GM23338 (cell line): ENCODE measurements at regions not wholly inside any gene's neighbourhood (a gene's known extent, or its start where the extent isn't known, plus 50 kb on each side); places are given as distances from the start of the nearest gene placed in this dataset.

Experiments
- ATAC-seq: fragments of 200-7000 bp; cut with Tn5 transposase; 3 replicates; pipeline ENCODE4 v1.9.1; 2020
- DNase-seq: peaks from one replicate; pipeline ENCODE4 v3.0.0-alpha.2; 2015; ENCODE audit warnings: low spot score
- H2AFZ ChIP-seq: fragments of 200-600 bp; sonication (generic); 2 replicates; pipeline ENCODE4 v1.8.0; 2016; ENCODE audit warnings: antibody characterized with exemption, mild to moderate bottlenecking, moderate library complexity
- H3F3A ChIP-seq: fragments of 200-600 bp; sonication (generic); replicated peaks from 2 replicates; pipeline ENCODE4 v1.8.0; 2017; ENCODE audit warnings: antibody characterized with exemption, mixed run types, low read depth
- H3K27ac ChIP-seq: fragments of 200-600 bp; sonication (generic); 2 replicates; pipeline ENCODE4 v1.6.1; 2016; ENCODE audit warnings: low read depth
- H3K27me3 ChIP-seq: fragments of 200-600 bp; sonication (generic); 2 replicates; pipeline ENCODE4 v1.8.0; 2016; ENCODE audit warnings: mild to moderate bottlenecking, mixed run types, moderate library complexity; ENCODE audit not compliant: insufficient read depth
- H3K36me3 ChIP-seq: fragments of 200-600 bp; sonication (generic); 2 replicates; pipeline ENCODE4 v1.8.0; 2016; ENCODE audit warnings: mild to moderate bottlenecking; ENCODE audit not compliant: insufficient read depth
- H3K4me1 ChIP-seq: fragments of 200-600 bp; sonication (generic); 2 replicates; pipeline ENCODE4 v1.8.0; 2016; ENCODE audit warnings: mild to moderate bottlenecking, moderate library complexity; ENCODE audit not compliant: insufficient read depth
- H3K4me2 ChIP-seq: fragments of 200-600 bp; sonication (generic); 2 replicates; pipeline ENCODE4 v1.7.1; 2017; ENCODE audit warnings: mixed run types
- H3K4me3 ChIP-seq: fragments of 200-600 bp; sonication (generic); 2 replicates; pipeline ENCODE4 v1.6.1; 2016; ENCODE audit warnings: mixed run types
- H3K79me2 ChIP-seq: fragments of 200-600 bp; sonication (generic); replicated peaks from 2 replicates; pipeline ENCODE4 v1.8.0; 2017; ENCODE audit warnings: mild to moderate bottlenecking; ENCODE audit not compliant: insufficient read depth
- H3K9me2 ChIP-seq: fragments of 200-600 bp; sonication (generic); 2 replicates; pipeline ENCODE4 v1.8.0; 2017; ENCODE audit not compliant: insufficient read depth
- H4K20me1 ChIP-seq: fragments of 200-600 bp; sonication (generic); replicated peaks from 2 replicates; pipeline ENCODE4 v1.8.0; 2017; ENCODE audit warnings: mild to moderate bottlenecking; ENCODE audit not compliant: insufficient read depth
- H3K27ac Mint-ChIP-seq: 2 replicates; pipeline ENCODE4 v1.8.0; 2020; ENCODE audit warnings: inconsistent platforms, mild to moderate bottlenecking, moderate library complexity, mixed read lengths
- H3K27me3 Mint-ChIP-seq: 3 replicates; pipeline ENCODE4 v1.8.0; 2022; ENCODE audit warnings: low read depth, mild to moderate bottlenecking, moderate library complexity, mixed read lengths, inconsistent platforms; ENCODE audit not compliant: insufficient read depth, poor library complexity
- H3K36me3 Mint-ChIP-seq: 3 replicates; pipeline ENCODE4 v1.8.0; 2021; ENCODE audit warnings: low read depth, mild to moderate bottlenecking, inconsistent platforms, moderate library complexity, mixed read lengths
- H3K4me1 Mint-ChIP-seq: 3 replicates; pipeline ENCODE4 v1.8.0; 2020; ENCODE audit warnings: mild to moderate bottlenecking, inconsistent platforms, mixed read lengths
- H3K4me3 Mint-ChIP-seq: 3 replicates; pipeline ENCODE4 v1.8.0; 2021; ENCODE audit warnings: moderate library complexity, mild to moderate bottlenecking, inconsistent platforms, mixed read lengths
- H3K9me3 Mint-ChIP-seq: 3 replicates; pipeline ENCODE4 v1.8.0; 2020; ENCODE audit warnings: moderate library complexity, mild to moderate bottlenecking, inconsistent platforms, mixed read lengths
- CTCF ChIP-seq, 2 experiments: fragments of 200-600 bp in 1 of 2; sonication (generic) in 1 of 2; conservative IDR thresholded peaks; 2 replicates each; pipeline versions ENCODE4 v1.5.1 to v1.6.1; 2016 to 2017; ENCODE audit warnings: antibody characterized with exemption in 2 of 2, low read depth in 2 of 2, mild to moderate bottlenecking in 2 of 2, moderate library complexity in 1 of 2
- ETS1 ChIP-seq: IDR thresholded peaks from 2 replicates; pipeline ENCODE4 v1.6.1; 2016; ENCODE audit warnings: antibody characterized with exemption
- EZH2 ChIP-seq: fragments of 200-600 bp; sonication (generic); IDR thresholded peaks from one replicate; pipeline ENCODE4 v1.8.0; 2017; ENCODE audit warnings: antibody characterized with exemption, mild to moderate bottlenecking, low read depth; ENCODE audit not compliant: unreplicated experiment
- NANOG ChIP-seq: IDR thresholded peaks from 2 replicates; pipeline ENCODE4 v1.6.1; 2016; ENCODE audit warnings: antibody characterized with exemption, borderline replicate concordance
- REST ChIP-seq: IDR thresholded peaks from one replicate; pipeline ENCODE4 v1.6.1; 2018; ENCODE audit warnings: antibody characterized with exemption; ENCODE audit not compliant: unreplicated experiment
- STAT1 ChIP-seq: IDR thresholded peaks from one replicate; pipeline ENCODE4 v1.6.1; 2016; ENCODE audit warnings: antibody characterized with exemption; ENCODE audit not compliant: unreplicated experiment
- ZNF114 ChIP-seq: fragments of 250-450 bp; sonication (Bioruptor Pico); IDR thresholded peaks from 2 replicates; pipeline ENCODE4 v1.5.0; 2020; ENCODE audit warnings: mild to moderate bottlenecking, moderate library complexity
- ZNF331 ChIP-seq: fragments of 250-450 bp; sonication (Bioruptor Pico); IDR thresholded peaks from 2 replicates; pipeline ENCODE4 v1.5.0; 2020; ENCODE audit warnings: low read depth, mild to moderate bottlenecking, moderate library complexity
- ZNF462 ChIP-seq: fragments of 250-450 bp; sonication (Bioruptor Pico); IDR thresholded peaks from 2 replicates; pipeline ENCODE4 v1.5.0; 2020; ENCODE audit warnings: mild to moderate bottlenecking, moderate library complexity

GRCh38 chr5:163893281-163893680 lies 387.9 kb downstream of the MAT2B start:
- H3K79me2 ChIP-seq, result no peaks in the 10 kb centered on the region
- H3K36me3 Mint-ChIP-seq, result peaks cover 3% of the 10 kb centered on the region; the same call in 2 of the 3 replicates
- H3K36me3 ChIP-seq, result no peaks in the 10 kb centered on the region
- no peak overlapping the region for H3K27ac ChIP-seq
- H4K20me1 ChIP-seq, result no peaks in the 10 kb centered on the region
- H2AFZ ChIP-seq, result no peak overlapping the region
- no peaks in the 10 kb centered on the region for H3K27me3 ChIP-seq
- H3K4me3 ChIP-seq, result no peak overlapping the region
- no peaks in the 10 kb centered on the region for H3K9me2 ChIP-seq
- no peaks in the 10 kb centered on the region for H3K27me3 Mint-ChIP-seq
- no peak for TF ChIP-seq NANOG
- no peak for TF ChIP-seq CTCF (conservative IDR thresholded peaks at IDR 0.05; ENCODE audit: low read depth in 2 of 2)
- no peak for TF ChIP-seq ZNF331 (CRISPR knock-in tag)
- TF ChIP-seq ETS1, result no peak
- no peak for TF ChIP-seq STAT1
- no peak for TF ChIP-seq REST
- TF ChIP-seq ZNF114 (CRISPR knock-in tag), result no peak
- TF ChIP-seq EZH2, result no peak
- no peaks in the 10 kb centered on the region for H3F3A ChIP-seq
- peaks cover 16% of the 10 kb centered on the region for H3K4me1 Mint-ChIP-seq
- peak overlapping the region; percentile 4; the same call in 1 of the 2 replicates for H3K4me2 ChIP-seq
- ATAC-seq (no peak), DNase-seq (no peak)
- H3K9me3 Mint-ChIP-seq, result peaks cover 3% of the 10 kb centered on the region; the same call in 2 of the 3 replicates
- H3K4me1 ChIP-seq, result peaks cover 14% of the 10 kb centered on the region; the same call in 1 of the 2 replicates
- no peak overlapping the region for H3K27ac Mint-ChIP-seq
- no peak overlapping the region for H3K4me3 Mint-ChIP-seq

GRCh38 chr5:163894645-163895044 lies 389.2 kb downstream of the MAT2B start:
- Histone ChIP-seq H4K20me1 (no peaks in the 10 kb centered on the region), H3K36me3 (no peaks in the 10 kb centered on the region), H2AFZ (no peak overlapping the region), H3K9me2 (no peaks in the 10 kb centered on the region), H3K4me2 (no peak overlapping the region), H3K27me3 (no peaks in the 10 kb centered on the region), H3K4me1 (peaks cover 14% of the 10 kb centered on the region; the same call in 1 of the 2 replicates), H3K79me2 (no peaks in the 10 kb centered on the region), H3F3A (no peaks in the 10 kb centered on the region), H3K27ac (no peak overlapping the region), H3K4me3 (no peak overlapping the region)
- Mint-ChIP-seq H3K4me1 (peaks cover 16% of the 10 kb centered on the region), H3K4me3 (no peak overlapping the region), H3K36me3 (peaks cover 3% of the 10 kb centered on the region; the same call in 2 of the 3 replicates), H3K9me3 (peaks cover 3% of the 10 kb centered on the region; the same call in 2 of the 3 replicates), H3K27ac (no peak overlapping the region), H3K27me3 (no peaks in the 10 kb centered on the region)
- DNase-seq, result no peak
- ATAC-seq, result no peak
- no peak for TF ChIP-seq ZNF331 (CRISPR knock-in tag)
- no peak for TF ChIP-seq NANOG
- TF ChIP-seq ZNF462, result no peak
